ENCODE measurements at regions not wholly inside any gene's neighbourhood (a gene's known extent, or its start where the extent isn't known, plus 50 kb on each side); places are given as distances from the start of the nearest gene placed in this dataset.

DNA sequence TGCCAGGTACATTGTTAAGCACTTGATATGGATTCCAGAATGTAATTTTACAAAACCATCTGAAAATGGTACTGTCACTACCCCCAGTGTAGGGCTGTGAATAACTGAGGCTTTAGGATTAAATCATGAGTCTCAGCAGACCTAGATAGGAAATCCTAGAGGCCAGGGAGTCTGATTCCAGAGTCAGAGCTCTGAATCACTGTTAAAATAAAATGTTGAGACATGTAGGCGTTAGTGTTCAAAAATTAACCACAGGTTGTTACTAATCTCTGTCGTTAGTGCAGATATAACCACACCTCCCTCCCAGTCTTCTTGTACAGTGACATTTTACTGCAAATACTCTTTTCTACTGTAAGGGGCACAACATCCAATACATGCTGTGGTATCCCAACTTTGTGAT is 1828.8 kb downstream of the MAT2B start:
- TF ChIP-seq CTCF (IDR thresholded peaks at IDR 0.05; ENCODE audit: low read depth, low read length, missing input control) (no peak), YY1 (IDR thresholded peaks at IDR 0.05) (no peak), SP1 (IDR thresholded peaks at IDR 0.05) (no peak), RXRA (IDR thresholded peaks at IDR 0.05) (no peak), HNF4G (IDR thresholded peaks at IDR 0.05) (no peak), TAF1 (conservative IDR thresholded peaks at IDR 0.05) (no peak), HNF4A (conservative IDR thresholded peaks at IDR 0.05) (no peak), JUND (IDR thresholded peaks at IDR 0.05) (no peak)
- TF ChIP-seq, protein P1, sequence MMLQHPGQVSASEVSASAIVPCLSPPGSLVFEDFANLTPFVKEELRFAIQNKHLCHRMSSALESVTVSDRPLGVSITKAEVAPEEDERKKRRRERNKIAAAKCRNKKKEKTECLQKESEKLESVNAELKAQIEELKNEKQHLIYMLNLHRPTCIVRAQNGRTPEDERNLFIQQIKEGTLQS (IDR thresholded peaks at IDR 0.05), result no peak
- TF ChIP-seq, protein P2, sequence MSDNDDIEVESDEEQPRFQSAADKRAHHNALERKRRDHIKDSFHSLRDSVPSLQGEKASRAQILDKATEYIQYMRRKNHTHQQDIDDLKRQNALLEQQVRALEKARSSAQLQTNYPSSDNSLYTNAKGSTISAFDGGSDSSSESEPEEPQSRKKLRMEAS (IDR thresholded peaks at IDR 0.05), result no peak

All from liver (tissue), 3 donors.